ENCODE measurements at regions not wholly inside any gene's neighbourhood (a gene's known extent, or its start where the extent isn't known, plus 50 kb on each side); places are given as distances from the start of the nearest gene placed in this dataset.

DNA sequence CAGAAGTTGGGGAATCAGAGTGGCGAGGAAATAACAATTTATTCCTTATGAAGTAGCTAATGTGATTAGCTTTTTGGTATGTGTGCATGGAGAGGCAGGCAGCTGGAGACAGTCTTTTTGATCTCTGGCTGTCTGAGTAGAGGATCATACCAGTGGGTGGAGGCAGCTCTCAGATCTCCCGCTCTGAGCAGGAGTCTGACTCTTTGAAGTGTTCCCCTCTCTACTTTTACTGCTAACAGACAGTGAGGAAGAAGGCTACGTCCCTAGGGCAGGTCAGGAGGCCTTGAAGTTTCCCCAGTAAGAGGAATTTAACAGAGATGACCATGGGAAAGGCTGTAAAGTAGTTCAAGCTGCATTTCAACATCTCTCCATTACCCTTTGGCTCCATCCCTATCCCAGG, 111.9 kb upstream of the REG3A start:
- TF ChIP-seq, protein P1, sequence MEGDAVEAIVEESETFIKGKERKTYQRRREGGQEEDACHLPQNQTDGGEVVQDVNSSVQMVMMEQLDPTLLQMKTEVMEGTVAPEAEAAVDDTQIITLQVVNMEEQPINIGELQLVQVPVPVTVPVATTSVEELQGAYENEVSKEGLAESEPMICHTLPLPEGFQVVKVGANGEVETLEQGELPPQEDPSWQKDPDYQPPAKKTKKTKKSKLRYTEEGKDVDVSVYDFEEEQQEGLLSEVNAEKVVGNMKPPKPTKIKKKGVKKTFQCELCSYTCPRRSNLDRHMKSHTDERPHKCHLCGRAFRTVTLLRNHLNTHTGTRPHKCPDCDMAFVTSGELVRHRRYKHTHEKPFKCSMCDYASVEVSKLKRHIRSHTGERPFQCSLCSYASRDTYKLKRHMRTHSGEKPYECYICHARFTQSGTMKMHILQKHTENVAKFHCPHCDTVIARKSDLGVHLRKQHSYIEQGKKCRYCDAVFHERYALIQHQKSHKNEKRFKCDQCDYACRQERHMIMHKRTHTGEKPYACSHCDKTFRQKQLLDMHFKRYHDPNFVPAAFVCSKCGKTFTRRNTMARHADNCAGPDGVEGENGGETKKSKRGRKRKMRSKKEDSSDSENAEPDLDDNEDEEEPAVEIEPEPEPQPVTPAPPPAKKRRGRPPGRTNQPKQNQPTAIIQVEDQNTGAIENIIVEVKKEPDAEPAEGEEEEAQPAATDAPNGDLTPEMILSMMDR (optimal IDR thresholded peaks at IDR 0.05 in 1 of 3, IDR thresholded peaks at IDR 0.05 in 1 of 3, conservative IDR thresholded peaks at IDR 0.05 in 1 of 3; ENCODE audit: extremely low read depth in 1 of 3, insufficient read depth in 2 of 3, low read length in 3 of 3), result no peak
- no peak for TF ChIP-seq EZH2 (IDR thresholded peaks at IDR 0.05; ENCODE audit: low read length)

Data from keratinocyte (primary cell).